ENCODE measurements at regions not wholly inside any gene's neighbourhood (a gene's known extent, or its start where the extent isn't known, plus 50 kb on each side); places are given as distances from the start of the nearest gene placed in this dataset.

- H3K9me3 Mint-ChIP-seq: peaks cover under 1% of the 10 kb centered on the region
- DNase-seq (no peak), ATAC-seq (peak; percentile 15)
- TF ChIP-seq, protein P1, sequence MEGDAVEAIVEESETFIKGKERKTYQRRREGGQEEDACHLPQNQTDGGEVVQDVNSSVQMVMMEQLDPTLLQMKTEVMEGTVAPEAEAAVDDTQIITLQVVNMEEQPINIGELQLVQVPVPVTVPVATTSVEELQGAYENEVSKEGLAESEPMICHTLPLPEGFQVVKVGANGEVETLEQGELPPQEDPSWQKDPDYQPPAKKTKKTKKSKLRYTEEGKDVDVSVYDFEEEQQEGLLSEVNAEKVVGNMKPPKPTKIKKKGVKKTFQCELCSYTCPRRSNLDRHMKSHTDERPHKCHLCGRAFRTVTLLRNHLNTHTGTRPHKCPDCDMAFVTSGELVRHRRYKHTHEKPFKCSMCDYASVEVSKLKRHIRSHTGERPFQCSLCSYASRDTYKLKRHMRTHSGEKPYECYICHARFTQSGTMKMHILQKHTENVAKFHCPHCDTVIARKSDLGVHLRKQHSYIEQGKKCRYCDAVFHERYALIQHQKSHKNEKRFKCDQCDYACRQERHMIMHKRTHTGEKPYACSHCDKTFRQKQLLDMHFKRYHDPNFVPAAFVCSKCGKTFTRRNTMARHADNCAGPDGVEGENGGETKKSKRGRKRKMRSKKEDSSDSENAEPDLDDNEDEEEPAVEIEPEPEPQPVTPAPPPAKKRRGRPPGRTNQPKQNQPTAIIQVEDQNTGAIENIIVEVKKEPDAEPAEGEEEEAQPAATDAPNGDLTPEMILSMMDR (IDR thresholded peaks at IDR 0.05): no peak
- H3K27me3 Mint-ChIP-seq: peaks cover 25% of the 10 kb centered on the region
- ChIA-PET POLR2A (no interaction called here), CTCF (interaction anchor here (1.8 kb wide), 1 partner anchor 27 kb away, joined by 4 read pairs; no protein-coding TSS in a partner anchor)
- H3K36me3 Mint-ChIP-seq (ENCODE audit: low read depth): no peaks in the 10 kb centered on the region
- H3K4me1 Mint-ChIP-seq (ENCODE audit: low read depth): peaks cover 41% of the 10 kb centered on the region
- intact Hi-C loops (cut with micrococcal nuclease): loop anchor here (10.0 kb wide), 1 partner anchor 422 kb away; no protein-coding TSS in a partner anchor
- H3K4me3 Mint-ChIP-seq: no peak overlapping the region
- no peak overlapping the region for H3K27ac Mint-ChIP-seq
These were observed 75.2 kb upstream of the TARDBP start for GRCh38 chr1:10936998-10937901.

DNA sequence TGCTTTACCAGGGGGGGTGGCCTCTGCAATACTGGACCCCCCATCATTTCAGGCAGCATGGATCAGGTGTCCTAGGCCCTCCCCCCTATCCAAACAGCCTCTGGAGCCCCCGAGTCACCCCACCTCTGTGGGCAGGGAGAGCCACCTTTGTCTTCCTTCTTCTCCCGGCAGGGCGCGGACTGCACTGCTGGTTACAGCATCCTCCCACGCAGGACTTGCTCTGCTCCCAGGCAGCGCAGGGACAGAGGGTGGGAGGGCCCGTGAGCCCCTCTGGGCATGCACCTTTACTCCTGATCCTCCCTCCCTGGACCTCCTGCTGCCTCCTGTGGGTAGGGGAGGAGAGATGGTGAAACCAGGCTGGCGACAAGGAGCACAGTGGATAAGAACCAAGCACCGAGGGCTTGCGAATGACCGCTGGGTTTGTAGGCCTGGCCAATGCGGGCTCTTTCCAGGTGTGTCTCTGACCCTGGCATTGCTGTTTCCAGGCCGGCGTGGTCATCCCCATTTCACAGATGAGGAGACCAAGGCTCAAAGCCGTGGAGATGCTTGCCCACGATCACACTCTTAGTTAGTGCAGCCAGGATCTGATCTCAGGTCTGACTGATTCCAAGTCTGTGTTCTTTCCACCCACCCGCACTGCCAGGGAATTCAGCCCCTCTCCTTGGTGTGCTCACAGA, 73.6 kb upstream of the TARDBP start:
- ATAC-seq: no peak
- Mint-ChIP-seq H3K27me3 (peaks cover 40% of the 10 kb centered on the region), H3K4me1 (ENCODE audit: low read depth) (peaks cover 37% of the 10 kb centered on the region)

GRCh38 chr1:10939654-10940450, 72.6 kb upstream of the TARDBP start:
- Mint-ChIP-seq H3K9me3 (no peaks in the 10 kb centered on the region), H3K27me3 (peaks cover 48% of the 10 kb centered on the region), H3K36me3 (ENCODE audit: low read depth) (no peaks in the 10 kb centered on the region), H3K4me3 (peak overlapping the region; percentile 49), H3K27ac (peak overlapping the region; percentile 53), H3K4me1 (ENCODE audit: low read depth) (peaks cover 37% of the 10 kb centered on the region)
- ChIA-PET CTCF (interaction anchor here (0.6 to 1.3 kb wide), 5 partner anchors 9 to 461 kb away, joined by 3 to 7 read pairs (median 4); no protein-coding TSS in a partner anchor), POLR2A (interaction anchor here (1.2 kb wide), 1 partner anchor 26 kb away, joined by 3 read pairs; no protein-coding TSS in a partner anchor)
- DNase-seq: peak; percentile 79
- intact Hi-C loops (cut with micrococcal nuclease): loop anchor here (10.0 kb wide), 2 partner anchors 245 to 425 kb away; no protein-coding TSS in a partner anchor
- TF ChIP-seq, protein P1 (IDR thresholded peaks at IDR 0.05): no peak
- ATAC-seq: peak; percentile 75

More for the DNA sequence above, 73.6 kb upstream of the TARDBP start:
- Mint-ChIP-seq H3K36me3 (ENCODE audit: low read depth) (no peaks in the 10 kb centered on the region), H3K27ac (no peak overlapping the region), H3K9me3 (no peaks in the 10 kb centered on the region), H3K4me3 (no peak overlapping the region)
- TF ChIP-seq, protein P1 (IDR thresholded peaks at IDR 0.05): no peak
- DNase-seq: no peak
- intact Hi-C loops (cut with micrococcal nuclease): loop anchor here (10.0 kb wide), 1 partner anchor 424 kb away; no protein-coding TSS in a partner anchor
- ChIA-PET CTCF (interaction anchor here (1.0 to 1.1 kb wide), 2 partner anchors 29 to 443 kb away, joined by 3 to 4 read pairs; no protein-coding TSS in a partner anchor), POLR2A (no interaction called here)

GRCh38 chr1:10940451-10940804, 72.0 kb upstream of the TARDBP start:
- H3K27me3 Mint-ChIP-seq: peaks cover 52% of the 10 kb centered on the region
- ATAC-seq: no peak

More at GRCh38 chr1:10940451-10940804, 72.0 kb upstream of the TARDBP start:
- Mint-ChIP-seq H3K4me3 (peak overlapping the region; percentile 49), H3K36me3 (ENCODE audit: low read depth) (no peaks in the 10 kb centered on the region), H3K27ac (no peak overlapping the region), H3K9me3 (no peaks in the 10 kb centered on the region), H3K4me1 (ENCODE audit: low read depth) (peaks cover 37% of the 10 kb centered on the region)
- ChIA-PET CTCF (interaction anchor here (0.6 to 1.3 kb wide), 4 partner anchors 31 to 461 kb away, joined by 3 to 7 read pairs (median 4); no protein-coding TSS in a partner anchor), POLR2A (interaction anchor here (1.2 kb wide), 1 partner anchor 26 kb away, joined by 3 read pairs; no protein-coding TSS in a partner anchor)
- TF ChIP-seq, protein P1 (IDR thresholded peaks at IDR 0.05): no peak
- intact Hi-C loops (cut with micrococcal nuclease): loop anchor here (10.0 kb wide), 1 partner anchor 246 kb away; no protein-coding TSS in a partner anchor
- no peak for DNase-seq
